HEK293 (cell line): ENCODE measurements at regions not wholly inside any gene's neighbourhood (a gene's known extent, or its start where the extent isn't known, plus 50 kb on each side); places are given as distances from the start of the nearest gene placed in this dataset.

Experiments used
- CTCF ChIA-PET: fragments of 350-600 bp; formaldehyde crosslinking; extraction: SDS; loops from one replicate; lab custom pipeline; 2021; ENCODE audit warnings: antibody characterized with exemption; lab: Yijun Ruan, JAX
- POLR2A ChIA-PET: fragments of 300-600 bp; formaldehyde crosslinking; extraction: SDS; loops from one replicate; lab custom pipeline; 2020; ENCODE audit warnings: antibody characterized with exemption, inconsistent platforms; lab: Yijun Ruan, JAX
- H3K27ac ChIP-seq: fragments of 200-500 bp; sonication (Bioruptor generic); 2 replicates; pipeline ENCODE4 v1.5.1; 2014; ENCODE audit warnings: low read depth, low read length, control low read depth, inconsistent platforms; ENCODE audit errors: extremely low read depth
- H3K36me3 ChIP-seq, 2 experiments: fragments of 200-500 bp in 1 of 2; sonication (Bioruptor generic) in 1 of 2; 1 replicate in 1 of 2; 2 replicates in 1 of 2; pipeline ENCODE4 v1.5.1; 2014 to 2017; ENCODE audit warnings: inconsistent platforms in 2 of 2, low read length in 2 of 2; ENCODE audit not compliant: control insufficient read depth in 2 of 2, insufficient read depth in 1 of 2
- H3K4me1 ChIP-seq: fragments of 200-500 bp; sonication (Bioruptor generic); 2 replicates; pipeline ENCODE4 v1.5.1; 2014; ENCODE audit warnings: mild to moderate bottlenecking, low read length, inconsistent platforms; ENCODE audit not compliant: control insufficient read depth, insufficient read depth
- H3K4me3 ChIP-seq: 2 replicates; pipeline ENCODE4 v1.5.1; 2011; ENCODE audit warnings: low read depth, mild to moderate bottlenecking, control low read depth, low read length, moderate library complexity
- H3K9me3 ChIP-seq: fragments of 200-500 bp; sonication (Bioruptor generic); 2 replicates; pipeline ENCODE4 v1.5.1; 2014; ENCODE audit warnings: low read depth, low read length, inconsistent platforms; ENCODE audit not compliant: control insufficient read depth, insufficient read depth
- ELK4 ChIP-seq: IDR thresholded peaks from 2 replicates; pipeline ENCODE4 v1.6.1; 2011; ENCODE audit warnings: mild to moderate bottlenecking, low read depth, low read length, borderline replicate concordance
- FEZF1 ChIP-seq: fragments of 450-650 bp; formaldehyde crosslinking; IDR thresholded peaks from 2 replicates; pipeline ENCODE4 v1.5.1; 2016; ENCODE audit warnings: missing biosample characterization, missing genetic modification characterization
- KLF10 ChIP-seq: fragments of 450-650 bp; IDR thresholded peaks from 2 replicates; pipeline ENCODE4 v1.5.1; 2018; ENCODE audit warnings: missing biosample characterization, mild to moderate bottlenecking, missing genetic modification characterization
- MYNN ChIP-seq: fragments of 450-650 bp; formaldehyde crosslinking; IDR thresholded peaks from 2 replicates; pipeline ENCODE4 v1.5.1; 2016; ENCODE audit warnings: missing biosample characterization, missing genetic modification characterization, borderline replicate concordance
- SP2 ChIP-seq: fragments of 450-650 bp; formaldehyde crosslinking; IDR thresholded peaks from 2 replicates; pipeline ENCODE4 v1.5.1; 2016; ENCODE audit warnings: missing biosample characterization, missing genetic modification characterization
- ZNF302 ChIP-seq: fragments of 450-650 bp; formaldehyde crosslinking; IDR thresholded peaks from 2 replicates; pipeline ENCODE4 v1.5.1; 2016; ENCODE audit warnings: missing biosample characterization, missing genetic modification characterization, low read depth
- ZNF549 ChIP-seq: fragments of 450-650 bp; IDR thresholded peaks from 2 replicates; pipeline ENCODE4 v1.5.1; 2018; ENCODE audit warnings: missing biosample characterization, missing genetic modification characterization, mild to moderate bottlenecking, inconsistent platforms, moderate library complexity
- ZNF658 ChIP-seq: fragments of 450-650 bp; formaldehyde crosslinking; IDR thresholded peaks from 2 replicates; pipeline ENCODE4; 2016; ENCODE audit warnings: missing biosample characterization, missing genetic modification characterization
- TF ChIP-seq, protein P1 (sequence below): fragments of 450-650 bp; formaldehyde crosslinking; IDR thresholded peaks from 2 replicates; pipeline ENCODE4 v1.5.1; 2017; ENCODE audit warnings: missing biosample characterization, missing genetic modification characterization
- TF ChIP-seq, protein P2 (sequence below): fragments of 450-650 bp; formaldehyde crosslinking; IDR thresholded peaks from 2 replicates; pipeline ENCODE4 v1.5.1; 2016; ENCODE audit warnings: missing biosample characterization, missing genetic modification characterization
- TF ChIP-seq, protein P3 (sequence below): fragments of 450-650 bp; formaldehyde crosslinking; IDR thresholded peaks from 2 replicates; pipeline ENCODE4 v1.5.0; 2017; ENCODE audit warnings: missing biosample characterization, missing genetic modification characterization, borderline replicate concordance
- TF ChIP-seq, protein P4 (sequence below): fragments of 450-650 bp; formaldehyde crosslinking; IDR thresholded peaks from 2 replicates; pipeline ENCODE4 v1.5.1; 2017; ENCODE audit warnings: missing biosample characterization, missing genetic modification characterization
- TF ChIP-seq, protein P5 (sequence below): sonication (generic); formaldehyde crosslinking; IDR thresholded peaks from 2 replicates; pipeline ENCODE4 v1.8.1; 2022; ENCODE audit warnings: mild to moderate bottlenecking, moderate library complexity, missing genetic modification reagents

DNA sequence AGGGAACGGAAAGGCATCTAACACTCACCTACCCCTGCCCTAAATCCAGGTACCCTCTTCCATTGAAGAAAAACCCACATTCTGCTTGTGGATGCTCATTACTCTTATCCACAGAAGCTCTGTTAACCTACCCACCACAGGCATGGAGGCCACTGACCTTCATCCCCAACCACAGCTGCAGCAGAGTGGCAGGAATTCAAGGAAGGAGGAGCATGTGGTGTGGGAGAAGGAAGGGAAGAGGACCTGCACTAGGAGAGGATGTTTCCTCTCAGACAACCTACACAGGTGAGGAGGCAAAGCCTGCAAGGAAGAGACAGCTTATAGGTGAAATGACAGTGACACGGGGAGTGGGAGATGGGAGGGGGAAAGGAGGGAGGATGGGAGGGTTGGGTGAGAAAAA lies 192.5 kb upstream of the TSC22D2 start:
- ChIA-PET CTCF (interaction anchor here (0.6 to 3.6 kb wide), 6 partner anchors 12 to 280 kb away, joined by 3 to 16 read pairs (median 6); no protein-coding TSS in a partner anchor), POLR2A (interaction anchor here (0.7 kb wide), 1 partner anchor 67 kb away, joined by 4 read pairs; no protein-coding TSS in a partner anchor)
- H3K4me1 ChIP-seq, result no peaks in the 10 kb centered on the region; the same call in 1 of the 2 replicates
- no peak overlapping the region for H3K4me3 ChIP-seq
- TF ChIP-seq, protein P1, sequence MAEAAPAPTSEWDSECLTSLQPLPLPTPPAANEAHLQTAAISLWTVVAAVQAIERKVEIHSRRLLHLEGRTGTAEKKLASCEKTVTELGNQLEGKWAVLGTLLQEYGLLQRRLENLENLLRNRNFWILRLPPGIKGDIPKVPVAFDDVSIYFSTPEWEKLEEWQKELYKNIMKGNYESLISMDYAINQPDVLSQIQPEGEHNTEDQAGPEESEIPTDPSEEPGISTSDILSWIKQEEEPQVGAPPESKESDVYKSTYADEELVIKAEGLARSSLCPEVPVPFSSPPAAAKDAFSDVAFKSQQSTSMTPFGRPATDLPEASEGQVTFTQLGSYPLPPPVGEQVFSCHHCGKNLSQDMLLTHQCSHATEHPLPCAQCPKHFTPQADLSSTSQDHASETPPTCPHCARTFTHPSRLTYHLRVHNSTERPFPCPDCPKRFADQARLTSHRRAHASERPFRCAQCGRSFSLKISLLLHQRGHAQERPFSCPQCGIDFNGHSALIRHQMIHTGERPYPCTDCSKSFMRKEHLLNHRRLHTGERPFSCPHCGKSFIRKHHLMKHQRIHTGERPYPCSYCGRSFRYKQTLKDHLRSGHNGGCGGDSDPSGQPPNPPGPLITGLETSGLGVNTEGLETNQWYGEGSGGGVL, result peak; percentile 63
- no peak for TF ChIP-seq SP2 (tag by site-specific recombination)
- H3K36me3 ChIP-seq, result no peaks in the 10 kb centered on the region
- no peak overlapping the region for H3K27ac ChIP-seq
- H3K9me3 ChIP-seq, result no peaks in the 10 kb centered on the region

DNA sequence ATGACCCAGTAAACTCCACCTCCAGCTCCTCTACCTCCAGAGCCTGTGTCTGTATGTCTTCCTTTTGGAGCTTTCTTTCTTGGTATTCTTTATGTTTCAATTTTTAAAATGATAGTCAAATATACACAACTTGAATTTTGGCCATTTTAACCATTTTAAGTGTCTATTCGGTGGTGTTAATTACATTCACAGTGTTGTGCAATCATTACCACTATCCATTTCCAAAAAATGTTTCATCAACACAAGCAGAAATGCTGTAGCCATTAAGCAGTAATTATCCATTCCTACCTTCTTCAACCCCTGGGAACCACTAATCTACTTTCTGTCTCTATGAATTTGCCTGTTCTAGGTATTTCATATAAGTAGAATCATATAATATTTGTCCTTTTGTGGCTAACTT lies 194.5 kb upstream of the TSC22D2 start:
- Histone ChIP-seq H3K27ac (no peak overlapping the region), H3K4me3 (no peak overlapping the region), H3K4me1 (no peaks in the 10 kb centered on the region; the same call in 1 of the 2 replicates), H3K36me3 (no peaks in the 10 kb centered on the region), H3K9me3 (no peaks in the 10 kb centered on the region)
- TF ChIP-seq, protein P2, sequence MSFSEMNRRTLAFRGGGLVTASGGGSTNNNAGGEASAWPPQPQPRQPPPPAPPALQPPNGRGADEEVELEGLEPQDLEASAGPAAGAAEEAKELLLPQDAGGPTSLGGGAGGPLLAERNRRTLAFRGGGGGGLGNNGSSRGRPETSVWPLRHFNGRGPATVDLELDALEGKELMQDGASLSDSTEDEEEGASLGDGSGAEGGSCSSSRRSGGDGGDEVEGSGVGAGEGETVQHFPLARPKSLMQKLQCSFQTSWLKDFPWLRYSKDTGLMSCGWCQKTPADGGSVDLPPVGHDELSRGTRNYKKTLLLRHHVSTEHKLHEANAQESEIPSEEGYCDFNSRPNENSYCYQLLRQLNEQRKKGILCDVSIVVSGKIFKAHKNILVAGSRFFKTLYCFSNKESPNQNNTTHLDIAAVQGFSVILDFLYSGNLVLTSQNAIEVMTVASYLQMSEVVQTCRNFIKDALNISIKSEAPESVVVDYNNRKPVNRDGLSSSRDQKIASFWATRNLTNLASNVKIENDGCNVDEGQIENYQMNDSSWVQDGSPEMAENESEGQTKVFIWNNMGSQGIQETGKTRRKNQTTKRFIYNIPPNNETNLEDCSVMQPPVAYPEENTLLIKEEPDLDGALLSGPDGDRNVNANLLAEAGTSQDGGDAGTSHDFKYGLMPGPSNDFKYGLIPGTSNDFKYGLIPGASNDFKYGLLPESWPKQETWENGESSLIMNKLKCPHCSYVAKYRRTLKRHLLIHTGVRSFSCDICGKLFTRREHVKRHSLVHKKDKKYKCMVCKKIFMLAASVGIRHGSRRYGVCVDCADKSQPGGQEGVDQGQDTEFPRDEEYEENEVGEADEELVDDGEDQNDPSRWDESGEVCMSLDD (tag by site-specific recombination), result no peak
- TF ChIP-seq ZNF302 (tag by site-specific recombination) (no peak), FEZF1 (tag by site-specific recombination) (no peak), ZNF549 (no peak), ZNF658 (tag by site-specific recombination) (no peak), ELK4 (no peak), MYNN (tag by site-specific recombination) (no peak), KLF10 (tag by site-specific recombination) (no peak)
- TF ChIP-seq, protein P3, sequence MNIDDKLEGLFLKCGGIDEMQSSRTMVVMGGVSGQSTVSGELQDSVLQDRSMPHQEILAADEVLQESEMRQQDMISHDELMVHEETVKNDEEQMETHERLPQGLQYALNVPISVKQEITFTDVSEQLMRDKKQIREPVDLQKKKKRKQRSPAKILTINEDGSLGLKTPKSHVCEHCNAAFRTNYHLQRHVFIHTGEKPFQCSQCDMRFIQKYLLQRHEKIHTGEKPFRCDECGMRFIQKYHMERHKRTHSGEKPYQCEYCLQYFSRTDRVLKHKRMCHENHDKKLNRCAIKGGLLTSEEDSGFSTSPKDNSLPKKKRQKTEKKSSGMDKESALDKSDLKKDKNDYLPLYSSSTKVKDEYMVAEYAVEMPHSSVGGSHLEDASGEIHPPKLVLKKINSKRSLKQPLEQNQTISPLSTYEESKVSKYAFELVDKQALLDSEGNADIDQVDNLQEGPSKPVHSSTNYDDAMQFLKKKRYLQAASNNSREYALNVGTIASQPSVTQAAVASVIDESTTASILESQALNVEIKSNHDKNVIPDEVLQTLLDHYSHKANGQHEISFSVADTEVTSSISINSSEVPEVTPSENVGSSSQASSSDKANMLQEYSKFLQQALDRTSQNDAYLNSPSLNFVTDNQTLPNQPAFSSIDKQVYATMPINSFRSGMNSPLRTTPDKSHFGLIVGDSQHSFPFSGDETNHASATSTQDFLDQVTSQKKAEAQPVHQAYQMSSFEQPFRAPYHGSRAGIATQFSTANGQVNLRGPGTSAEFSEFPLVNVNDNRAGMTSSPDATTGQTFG (tag by site-specific recombination), result no peak
- TF ChIP-seq, protein P4, sequence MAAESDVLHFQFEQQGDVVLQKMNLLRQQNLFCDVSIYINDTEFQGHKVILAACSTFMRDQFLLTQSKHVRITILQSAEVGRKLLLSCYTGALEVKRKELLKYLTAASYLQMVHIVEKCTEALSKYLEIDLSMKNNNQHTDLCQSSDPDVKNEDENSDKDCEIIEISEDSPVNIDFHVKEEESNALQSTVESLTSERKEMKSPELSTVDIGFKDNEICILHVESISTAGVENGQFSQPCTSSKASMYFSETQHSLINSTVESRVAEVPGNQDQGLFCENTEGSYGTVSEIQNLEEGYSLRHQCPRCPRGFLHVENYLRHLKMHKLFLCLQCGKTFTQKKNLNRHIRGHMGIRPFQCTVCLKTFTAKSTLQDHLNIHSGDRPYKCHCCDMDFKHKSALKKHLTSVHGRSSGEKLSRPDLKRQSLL, result no peak
- TF ChIP-seq, protein P5, sequence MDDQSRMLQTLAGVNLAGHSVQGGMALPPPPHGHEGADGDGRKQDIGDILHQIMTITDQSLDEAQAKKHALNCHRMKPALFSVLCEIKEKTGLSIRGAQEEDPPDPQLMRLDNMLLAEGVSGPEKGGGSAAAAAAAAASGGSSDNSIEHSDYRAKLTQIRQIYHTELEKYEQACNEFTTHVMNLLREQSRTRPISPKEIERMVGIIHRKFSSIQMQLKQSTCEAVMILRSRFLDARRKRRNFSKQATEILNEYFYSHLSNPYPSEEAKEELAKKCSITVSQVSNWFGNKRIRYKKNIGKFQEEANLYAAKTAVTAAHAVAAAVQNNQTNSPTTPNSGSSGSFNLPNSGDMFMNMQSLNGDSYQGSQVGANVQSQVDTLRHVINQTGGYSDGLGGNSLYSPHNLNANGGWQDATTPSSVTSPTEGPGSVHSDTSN (CRISPR knock-in tag), result no peak
- ChIA-PET CTCF (interaction anchor here (1.2 kb wide), 1 partner anchor 29 kb away, joined by 3 read pairs; no protein-coding TSS in a partner anchor), POLR2A (no interaction called here)
